ENCODE measurements at regions not wholly inside any gene's neighbourhood (a gene's known extent, or its start where the extent isn't known, plus 50 kb on each side); places are given as distances from the start of the nearest gene placed in this dataset.

DNA sequence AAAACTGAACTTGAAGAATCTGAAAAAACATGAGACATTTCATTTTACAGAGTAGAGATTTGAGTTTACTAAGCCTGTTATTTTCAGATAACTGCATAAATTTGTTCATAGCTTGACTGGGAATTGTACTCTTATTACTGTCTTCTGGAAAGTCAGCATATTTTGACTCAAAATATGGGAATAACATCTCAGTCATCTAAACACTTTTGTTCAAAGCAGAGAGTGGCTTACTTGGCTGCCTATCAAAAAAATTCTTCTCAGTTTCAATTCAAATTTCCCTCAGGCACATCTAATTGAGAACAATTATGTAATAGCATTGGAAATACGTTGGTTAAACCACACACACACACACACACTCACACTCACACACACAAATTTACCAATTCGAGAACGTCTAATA, 384.6 kb downstream of the ARL4A start:
- Histone ChIP-seq H3K27me3 (ENCODE audit: control insufficient read depth in 1 of 2, insufficient read depth in 2 of 2, low read length in 2 of 2) (no peaks in the 10 kb centered on the region), H3K4me1 (ENCODE audit: control insufficient read depth, insufficient read depth, low read length) (no peaks in the 10 kb centered on the region), H3K27ac (ENCODE audit: low read length) (no peak overlapping the region), H3K9ac (ENCODE audit: low read length in 2 of 2) (no peak overlapping the region), H3K4me3 (ENCODE audit: low read length in 2 of 2) (no peak overlapping the region), H3K9me3 (ENCODE audit: control insufficient read depth in 2 of 2, low read length in 2 of 2) (no peaks in the 10 kb centered on the region), H3K36me3 (ENCODE audit: control insufficient read depth in 2 of 2, insufficient read depth in 2 of 2, low read length in 2 of 2) (no peaks in the 10 kb centered on the region)

DNA sequence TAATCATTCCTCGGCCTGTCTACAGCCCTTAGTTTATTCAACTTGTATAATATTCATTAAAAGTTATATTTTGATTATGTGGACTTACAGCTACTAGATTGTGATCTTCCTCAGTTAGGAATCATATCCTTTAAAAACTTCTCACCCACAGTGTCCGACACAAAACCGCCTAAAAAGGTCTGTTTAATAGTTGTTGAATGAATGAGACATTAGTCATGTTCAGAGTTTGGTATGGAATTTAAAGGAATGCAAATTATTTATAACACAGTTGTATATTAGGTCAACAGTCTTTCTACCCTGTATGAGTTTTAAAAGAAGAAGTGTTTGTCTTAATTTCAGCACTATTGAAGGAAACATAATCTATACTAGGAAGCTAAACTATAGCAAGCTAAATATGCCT, 390.0 kb downstream of the ARL4A start:
- Histone ChIP-seq H3K4me3 (ENCODE audit: low read length in 2 of 2) (no peak overlapping the region), H3K9me3 (ENCODE audit: control insufficient read depth in 2 of 2, low read length in 2 of 2) (no peaks in the 10 kb centered on the region), H3K27ac (ENCODE audit: low read length) (no peak overlapping the region)

GRCh38 chr7:13078105-13078504, 390.7 kb downstream of the ARL4A start:
- no peaks in the 10 kb centered on the region for H3K36me3 ChIP-seq (ENCODE audit: control insufficient read depth in 2 of 2, insufficient read depth in 2 of 2, low read length in 2 of 2)
- no peaks in the 10 kb centered on the region for H3K27me3 ChIP-seq (ENCODE audit: control insufficient read depth in 1 of 2, insufficient read depth in 2 of 2, low read length in 2 of 2)
- H3K4me1 ChIP-seq (ENCODE audit: control insufficient read depth, insufficient read depth, low read length): no peaks in the 10 kb centered on the region
- H3K9ac ChIP-seq (ENCODE audit: low read length in 2 of 2): no peak overlapping the region
- H3K9me3 ChIP-seq (ENCODE audit: control insufficient read depth in 2 of 2, low read length in 2 of 2): no peaks in the 10 kb centered on the region
- no peak overlapping the region for H3K4me3 ChIP-seq (ENCODE audit: low read length in 2 of 2)
- H3K27ac ChIP-seq (ENCODE audit: low read length): no peak overlapping the region

More for the DNA sequence above, 390.0 kb downstream of the ARL4A start:
- H3K4me1 ChIP-seq (ENCODE audit: control insufficient read depth, insufficient read depth, low read length): no peaks in the 10 kb centered on the region
- H3K36me3 ChIP-seq (ENCODE audit: control insufficient read depth in 2 of 2, insufficient read depth in 2 of 2, low read length in 2 of 2): no peaks in the 10 kb centered on the region
- H3K27me3 ChIP-seq (ENCODE audit: control insufficient read depth in 1 of 2, insufficient read depth in 2 of 2, low read length in 2 of 2): no peaks in the 10 kb centered on the region
- no peak overlapping the region for H3K9ac ChIP-seq (ENCODE audit: low read length in 2 of 2)

DNA sequence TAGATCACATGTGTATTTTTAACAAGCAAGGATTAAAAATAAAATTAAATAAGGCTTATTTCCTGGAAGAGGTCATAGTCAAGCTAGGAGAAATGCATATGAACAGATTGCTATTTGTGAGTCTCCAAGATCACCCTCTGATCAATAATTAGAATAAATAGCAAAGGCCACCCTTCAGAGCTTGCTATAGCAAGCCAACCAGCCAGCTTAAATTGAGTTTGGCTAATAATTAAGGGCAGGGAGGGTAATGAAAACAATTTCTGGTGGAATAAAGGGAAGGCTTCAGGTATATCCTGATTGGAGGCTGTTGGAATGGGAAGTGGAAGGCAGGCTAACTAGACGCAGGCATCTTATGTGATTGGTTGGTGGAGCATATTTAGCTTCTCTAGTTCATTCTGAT, 403.5 kb downstream of the ARL4A start:
- Histone ChIP-seq H3K27me3 (ENCODE audit: control insufficient read depth in 1 of 2, insufficient read depth in 2 of 2, low read length in 2 of 2) (no peaks in the 10 kb centered on the region), H3K27ac (ENCODE audit: low read length) (no peak overlapping the region), H3K4me3 (ENCODE audit: low read length in 2 of 2) (no peak overlapping the region), H3K9ac (ENCODE audit: low read length in 2 of 2) (no peak overlapping the region), H3K9me3 (ENCODE audit: control insufficient read depth in 2 of 2, low read length in 2 of 2) (no peaks in the 10 kb centered on the region), H3K4me1 (ENCODE audit: control insufficient read depth, insufficient read depth, low read length) (no peaks in the 10 kb centered on the region), H3K36me3 (ENCODE audit: control insufficient read depth in 2 of 2, insufficient read depth in 2 of 2, low read length in 2 of 2) (no peaks in the 10 kb centered on the region)

DNA sequence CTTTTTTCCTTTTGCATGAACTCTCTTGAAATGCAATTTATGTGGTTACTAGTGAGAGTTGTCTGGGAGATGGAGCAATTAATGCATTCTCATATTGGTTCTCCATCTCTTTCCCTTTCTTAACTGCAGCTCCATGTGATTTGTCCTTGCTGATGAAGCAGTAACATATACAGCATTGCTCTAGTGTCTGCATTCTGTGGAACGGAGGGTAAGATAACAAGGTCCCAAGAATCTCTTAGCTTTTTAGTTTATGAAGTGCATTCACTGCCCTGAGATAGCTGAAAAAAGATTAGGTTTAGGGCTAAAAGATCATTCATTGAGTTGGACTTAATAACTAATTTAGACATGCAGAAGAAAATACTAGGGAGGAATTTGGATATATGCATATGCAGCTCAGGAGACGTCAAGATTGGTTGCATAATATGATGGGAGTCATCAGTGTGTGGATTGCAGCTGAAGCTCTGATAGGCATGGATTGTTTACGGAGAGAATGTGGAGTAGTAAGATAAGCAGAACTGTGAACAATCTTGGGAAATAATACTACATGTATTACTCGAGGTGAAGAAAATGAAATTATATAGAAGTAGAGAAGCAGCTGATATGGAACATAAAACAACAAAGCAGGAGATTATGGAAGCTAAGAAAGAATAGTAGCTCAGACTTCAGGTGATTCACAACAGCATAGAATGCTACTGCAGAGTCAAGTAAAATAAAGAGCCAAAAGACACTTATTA, 404.7 kb downstream of the ARL4A start:
- Histone ChIP-seq H3K4me1 (ENCODE audit: control insufficient read depth, insufficient read depth, low read length) (no peaks in the 10 kb centered on the region), H3K9me3 (ENCODE audit: control insufficient read depth in 2 of 2, low read length in 2 of 2) (no peaks in the 10 kb centered on the region), H3K4me3 (ENCODE audit: low read length in 2 of 2) (no peak overlapping the region)

GRCh38 chr7:13092708-13093005, 405.2 kb downstream of the ARL4A start:
- H3K36me3 ChIP-seq (ENCODE audit: control insufficient read depth in 2 of 2, insufficient read depth in 2 of 2, low read length in 2 of 2): no peaks in the 10 kb centered on the region
- H3K4me1 ChIP-seq (ENCODE audit: control insufficient read depth, insufficient read depth, low read length): no peaks in the 10 kb centered on the region
- no peak overlapping the region for H3K4me3 ChIP-seq (ENCODE audit: low read length in 2 of 2)
- H3K27me3 ChIP-seq (ENCODE audit: control insufficient read depth in 1 of 2, insufficient read depth in 2 of 2, low read length in 2 of 2): no peaks in the 10 kb centered on the region
- no peak overlapping the region for H3K9ac ChIP-seq (ENCODE audit: low read length in 2 of 2)
- H3K27ac ChIP-seq (ENCODE audit: low read length): no peak overlapping the region
- no peaks in the 10 kb centered on the region for H3K9me3 ChIP-seq (ENCODE audit: control insufficient read depth in 2 of 2, low read length in 2 of 2)

More for the DNA sequence above, 404.7 kb downstream of the ARL4A start:
- H3K27ac ChIP-seq (ENCODE audit: low read length): no peak overlapping the region
- H3K27me3 ChIP-seq (ENCODE audit: control insufficient read depth in 1 of 2, insufficient read depth in 2 of 2, low read length in 2 of 2): no peaks in the 10 kb centered on the region
- H3K9ac ChIP-seq (ENCODE audit: low read length in 2 of 2): no peak overlapping the region
- no peaks in the 10 kb centered on the region for H3K36me3 ChIP-seq (ENCODE audit: control insufficient read depth in 2 of 2, insufficient read depth in 2 of 2, low read length in 2 of 2)

DNA sequence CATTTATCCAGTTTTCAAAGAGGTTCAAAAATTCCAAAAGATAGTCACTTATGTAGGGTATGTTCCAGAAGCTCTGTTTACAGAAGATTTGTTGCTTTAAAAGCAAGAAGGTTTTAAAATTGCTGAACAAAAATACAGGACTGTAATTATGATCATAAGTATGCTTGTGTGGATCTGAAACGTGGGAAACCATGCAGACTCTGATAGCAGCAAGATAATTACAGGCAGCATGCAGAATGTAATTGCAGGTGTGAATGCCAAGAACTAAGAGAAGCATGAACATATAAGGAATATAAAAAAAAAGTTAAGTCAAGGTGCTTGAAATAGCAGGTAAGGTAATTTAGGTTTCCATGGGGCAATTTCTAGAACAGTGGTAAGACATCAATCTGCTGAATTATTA, 405.7 kb downstream of the ARL4A start:
- H3K9ac ChIP-seq (ENCODE audit: low read length in 2 of 2): no peak overlapping the region
- no peaks in the 10 kb centered on the region for H3K27me3 ChIP-seq (ENCODE audit: control insufficient read depth in 1 of 2, insufficient read depth in 2 of 2, low read length in 2 of 2)
- no peak overlapping the region for H3K4me3 ChIP-seq (ENCODE audit: low read length in 2 of 2)
- no peaks in the 10 kb centered on the region for H3K9me3 ChIP-seq (ENCODE audit: control insufficient read depth in 2 of 2, low read length in 2 of 2)
- H3K36me3 ChIP-seq (ENCODE audit: control insufficient read depth in 2 of 2, insufficient read depth in 2 of 2, low read length in 2 of 2): no peaks in the 10 kb centered on the region
- H3K27ac ChIP-seq (ENCODE audit: low read length): no peak overlapping the region
- H3K4me1 ChIP-seq (ENCODE audit: control insufficient read depth, insufficient read depth, low read length): no peaks in the 10 kb centered on the region

DNA sequence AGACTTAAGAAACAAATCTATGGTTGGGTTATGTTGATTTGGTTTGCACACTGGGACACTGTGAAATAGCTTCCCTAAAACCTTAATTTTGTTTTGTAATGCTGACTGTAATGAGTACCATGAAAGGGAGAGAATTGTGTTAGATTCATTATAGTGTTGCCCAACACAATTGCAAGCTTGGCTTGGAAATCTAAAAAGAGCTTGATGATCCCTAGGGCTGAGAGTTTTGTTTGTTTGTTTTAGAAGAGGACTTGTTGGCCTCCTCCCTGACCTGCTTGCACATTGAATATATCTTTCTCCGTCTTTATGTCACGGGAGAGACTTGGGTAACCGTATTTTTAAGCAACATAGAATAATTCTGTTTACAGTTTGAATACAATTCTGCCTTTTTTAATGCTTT, 410.1 kb downstream of the ARL4A start:
- no peak overlapping the region for H3K4me3 ChIP-seq (ENCODE audit: low read length in 2 of 2)
- H3K27me3 ChIP-seq (ENCODE audit: control insufficient read depth in 1 of 2, insufficient read depth in 2 of 2, low read length in 2 of 2): no peaks in the 10 kb centered on the region
- no peaks in the 10 kb centered on the region for H3K4me1 ChIP-seq (ENCODE audit: control insufficient read depth, insufficient read depth, low read length)
- H3K27ac ChIP-seq (ENCODE audit: low read length): no peak overlapping the region
- no peak overlapping the region for H3K9ac ChIP-seq (ENCODE audit: low read length in 2 of 2)
- H3K9me3 ChIP-seq (ENCODE audit: control insufficient read depth in 2 of 2, low read length in 2 of 2): no peaks in the 10 kb centered on the region
- no peaks in the 10 kb centered on the region for H3K36me3 ChIP-seq (ENCODE audit: control insufficient read depth in 2 of 2, insufficient read depth in 2 of 2, low read length in 2 of 2)

GRCh38 chr7:13098161-13098560, 410.7 kb downstream of the ARL4A start:
- no peaks in the 10 kb centered on the region for H3K9me3 ChIP-seq (ENCODE audit: control insufficient read depth in 2 of 2, low read length in 2 of 2)
- H3K27me3 ChIP-seq (ENCODE audit: control insufficient read depth in 1 of 2, insufficient read depth in 2 of 2, low read length in 2 of 2): no peaks in the 10 kb centered on the region
- H3K4me1 ChIP-seq (ENCODE audit: control insufficient read depth, insufficient read depth, low read length): no peaks in the 10 kb centered on the region
- H3K9ac ChIP-seq (ENCODE audit: low read length in 2 of 2): no peak overlapping the region
- H3K27ac ChIP-seq (ENCODE audit: low read length): no peak overlapping the region
- no peak overlapping the region for H3K4me3 ChIP-seq (ENCODE audit: low read length in 2 of 2)
- H3K36me3 ChIP-seq (ENCODE audit: control insufficient read depth in 2 of 2, insufficient read depth in 2 of 2, low read length in 2 of 2): no peaks in the 10 kb centered on the region

DNA sequence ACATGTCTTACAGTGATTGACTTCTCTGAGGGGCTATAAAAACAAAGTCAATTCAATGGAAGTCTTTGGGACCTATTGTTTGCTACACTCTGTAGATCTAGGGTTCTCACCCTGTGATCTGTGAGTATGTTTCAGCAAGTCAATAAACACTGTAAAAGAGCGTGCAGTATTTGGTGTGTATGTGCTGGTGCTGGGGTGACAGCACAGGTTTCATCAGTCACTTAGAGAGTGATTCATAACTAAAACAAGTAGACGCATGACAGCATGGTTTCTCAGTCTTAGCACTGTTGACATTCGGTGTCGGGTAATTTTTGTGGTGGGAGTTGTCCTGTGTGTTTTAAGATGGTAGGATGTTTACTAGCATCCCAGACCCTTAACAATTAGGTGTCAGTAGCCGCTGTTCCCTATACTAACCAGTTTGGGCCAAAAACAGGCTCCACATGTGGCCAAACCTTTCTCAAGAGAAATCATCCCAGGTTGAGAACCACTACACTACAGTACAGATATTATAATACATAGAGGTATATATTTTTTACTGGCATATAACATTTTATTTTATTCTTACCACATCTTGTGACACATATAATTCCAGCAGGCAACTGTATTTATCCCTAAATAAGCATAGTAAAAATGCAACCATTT, 411.8 kb downstream of the ARL4A start:
- no peak overlapping the region for H3K9ac ChIP-seq (ENCODE audit: low read length in 2 of 2)
- H3K4me1 ChIP-seq (ENCODE audit: control insufficient read depth, insufficient read depth, low read length): no peaks in the 10 kb centered on the region
- H3K4me3 ChIP-seq (ENCODE audit: low read length in 2 of 2): no peak overlapping the region
- H3K27me3 ChIP-seq (ENCODE audit: control insufficient read depth in 1 of 2, insufficient read depth in 2 of 2, low read length in 2 of 2): no peaks in the 10 kb centered on the region
- H3K36me3 ChIP-seq (ENCODE audit: control insufficient read depth in 2 of 2, insufficient read depth in 2 of 2, low read length in 2 of 2): no peaks in the 10 kb centered on the region
- H3K9me3 ChIP-seq (ENCODE audit: control insufficient read depth in 2 of 2, low read length in 2 of 2): no peaks in the 10 kb centered on the region
- H3K27ac ChIP-seq (ENCODE audit: low read length): no peak overlapping the region

DNA sequence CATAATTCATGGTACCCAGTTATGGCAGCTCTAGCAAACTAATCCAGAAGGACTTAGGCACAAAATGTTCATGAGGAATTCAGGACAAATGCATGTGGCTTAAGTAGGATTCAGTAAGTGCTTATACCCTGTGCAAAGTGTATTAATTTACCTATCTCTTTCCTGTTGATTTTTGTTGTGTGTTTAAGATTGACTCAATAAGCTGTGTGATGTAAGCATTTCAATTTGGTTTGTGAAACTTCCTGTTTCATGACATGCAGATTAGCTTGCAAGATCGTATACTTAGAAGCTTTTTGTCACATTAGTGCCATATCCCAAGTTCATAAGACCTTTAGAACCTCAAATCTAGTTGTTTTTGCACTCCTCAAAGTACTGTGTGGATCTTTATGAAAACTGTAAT, 416.7 kb downstream of the ARL4A start:
- Histone ChIP-seq H3K9ac (ENCODE audit: low read length in 2 of 2) (no peak overlapping the region), H3K27ac (ENCODE audit: low read length) (no peak overlapping the region), H3K4me1 (ENCODE audit: control insufficient read depth, insufficient read depth, low read length) (no peaks in the 10 kb centered on the region), H3K4me3 (ENCODE audit: low read length in 2 of 2) (no peak overlapping the region), H3K36me3 (ENCODE audit: control insufficient read depth in 2 of 2, insufficient read depth in 2 of 2, low read length in 2 of 2) (no peaks in the 10 kb centered on the region), H3K27me3 (ENCODE audit: control insufficient read depth in 1 of 2, insufficient read depth in 2 of 2, low read length in 2 of 2) (no peaks in the 10 kb centered on the region), H3K9me3 (ENCODE audit: control insufficient read depth in 2 of 2, low read length in 2 of 2) (no peaks in the 10 kb centered on the region)

All from stomach smooth muscle (tissue), 2 donors.